Endothelial cell of umbilical vein (primary cell): ENCODE measurements at regions not wholly inside any gene's neighbourhood (a gene's known extent, or its start where the extent isn't known, plus 50 kb on each side); places are given as distances from the start of the nearest gene placed in this dataset.

Experiments
- BruUV-seq: library from RNA; stranded (reverse); fragments of 400-500 nt; replicated peaks from 2 replicates; lab custom pipeline; 2021; lab: Mats Ljungman, UMichigan
- CTCF ChIA-PET: fragments of 300-600, 350-600 bp; sonication (Branson Sonifier 250); formaldehyde crosslinking; loops from one replicate; lab custom pipeline; 2021; ENCODE audit warnings: antibody characterized with exemption, inconsistent platforms; lab: Charles Lee
- POLR2A ChIA-PET: fragments of 300-600, 350-600 bp; sonication (Branson Sonifier 250); formaldehyde crosslinking; loops from one replicate; lab custom pipeline; 2021; ENCODE audit warnings: antibody characterized with exemption, inconsistent platforms; lab: Charles Lee
- DNase-seq: peaks from one replicate; pipeline ENCODE4 v3.0.0-alpha.2; 2011; ENCODE audit warnings: low read depth, low spot score
- FAIRE-seq: peaks from 2 replicates; lab custom pipeline; 2011; peaks lifted over from hg19 to GRCh38; lab: Jason Lieb, UNC
- H2AFZ ChIP-seq: 2 replicates; pipeline ENCODE4 v1.6.0; 2012; ENCODE audit warnings: low read depth, low read length, control low read depth, inconsistent platforms
- H3K27ac ChIP-seq: 2 replicates; pipeline ENCODE4 v1.5.1; 2011; ENCODE audit warnings: low read depth, mild to moderate bottlenecking, control low read depth, low read length, moderate library complexity; ENCODE audit not compliant: insufficient read depth
- H3K27me3 ChIP-seq, 2 experiments: 2 replicates each; pipeline versions ENCODE4 v1.6.0 to v1.6.1; 2011; ENCODE audit warnings: low read length in 2 of 2, mixed read lengths in 1 of 2; ENCODE audit not compliant: control insufficient read depth in 2 of 2, insufficient read depth in 2 of 2
- H3K36me3 ChIP-seq, 2 experiments: 2 replicates in 1 of 2; 3 replicates in 1 of 2; pipeline ENCODE4 v1.5.1; 2011; ENCODE audit warnings: low read length in 2 of 2, mild to moderate bottlenecking in 1 of 2, moderate library complexity in 1 of 2; ENCODE audit not compliant: control insufficient read depth in 2 of 2, insufficient read depth in 2 of 2; ENCODE audit errors: extremely low read depth in 1 of 2
- H3K4me1 ChIP-seq: 3 replicates; pipeline ENCODE4 v1.5.1; 2011; ENCODE audit warnings: mild to moderate bottlenecking, low read length; ENCODE audit not compliant: control insufficient read depth, insufficient read depth; ENCODE audit errors: extremely low read depth
- H3K4me2 ChIP-seq: 2 replicates; pipeline ENCODE4 v1.6.1; 2011; ENCODE audit warnings: low read length, control low read depth, mixed read lengths; ENCODE audit not compliant: insufficient read depth
- H3K4me3 ChIP-seq, 3 experiments: fragments of 200-600 bp in 1 of 3; sonication (generic), shearing (Covaris generic) in 1 of 3; replicated peaks in 1 of 3; 2 replicates each; pipeline ENCODE4 v1.5.1; 2011 to 2016; ENCODE audit warnings: control low read depth in 3 of 3, low read length in 3 of 3, mild to moderate bottlenecking in 2 of 3, inconsistent platforms in 1 of 3, low read depth in 1 of 3, moderate library complexity in 1 of 3; ENCODE audit not compliant: insufficient read depth in 1 of 3
- H3K79me2 ChIP-seq: 2 replicates; pipeline ENCODE4 v1.6.0; 2012; ENCODE audit warnings: low read length, inconsistent platforms; ENCODE audit not compliant: control insufficient read depth, insufficient read depth
- H3K9ac ChIP-seq: replicated peaks from 2 replicates; pipeline ENCODE3; 2011; ENCODE audit warnings: low read length, control low read depth; ENCODE audit not compliant: insufficient read depth; ENCODE audit errors: extremely low read depth
- H3K9me1 ChIP-seq: replicated peaks from 3 replicates; pipeline ENCODE4 v1.6.0; 2011; ENCODE audit warnings: mild to moderate bottlenecking, low read length; ENCODE audit not compliant: control insufficient read depth, insufficient read depth; ENCODE audit errors: extremely low read depth
- H3K9me3 ChIP-seq: replicated peaks from 2 replicates; pipeline ENCODE4 v1.5.1; 2012; ENCODE audit warnings: low read length, inconsistent platforms; ENCODE audit not compliant: control insufficient read depth, insufficient read depth
- H4K20me1 ChIP-seq: replicated peaks from 2 replicates; pipeline ENCODE3; 2011; ENCODE audit warnings: mild to moderate bottlenecking, low read length; ENCODE audit not compliant: control insufficient read depth, insufficient read depth; ENCODE audit errors: extremely low read depth
- EZH2 ChIP-seq: IDR thresholded peaks from 2 replicates; pipeline ENCODE4 v1.6.1; 2012; ENCODE audit warnings: borderline replicate concordance, low read depth, mild to moderate bottlenecking, moderate library complexity, low read length, inconsistent platforms; ENCODE audit not compliant: severe bottlenecking
- FOS ChIP-seq: IDR thresholded peaks from 2 replicates; pipeline ENCODE4 v1.6.1; 2011; ENCODE audit warnings: mild to moderate bottlenecking, low read length, moderate library complexity, borderline replicate concordance; ENCODE audit not compliant: insufficient read depth
- GATA2 ChIP-seq: IDR thresholded peaks from 2 replicates; pipeline ENCODE4 v1.7.0; 2011; ENCODE audit warnings: low read depth, mild to moderate bottlenecking, moderate library complexity, mixed read lengths, low read length; ENCODE audit not compliant: insufficient read length, insufficient read depth
- JUN ChIP-seq: IDR thresholded peaks from 2 replicates; pipeline ENCODE4 v1.6.1; 2011; ENCODE audit warnings: borderline replicate concordance, low read depth; ENCODE audit not compliant: insufficient read length, insufficient read depth
- MYC ChIP-seq: IDR thresholded peaks from one replicate; pipeline ENCODE4 v1.6.1; 2011; ENCODE audit warnings: mild to moderate bottlenecking, low read depth, low read length
- POLR2A ChIP-seq: IDR thresholded peaks from 2 replicates; pipeline ENCODE4 v1.6.1; 2012; ENCODE audit warnings: low read depth, mild to moderate bottlenecking, control low read depth, low read length
- POLR2AphosphoS5 ChIP-seq: IDR thresholded peaks from 2 replicates; pipeline ENCODE4 v1.6.1; 2012; ENCODE audit warnings: low read depth, mild to moderate bottlenecking, control low read depth, low read length, moderate library complexity; ENCODE audit not compliant: insufficient read depth
- dilution Hi-C: fragments of 300-500 bp; cut with MboI; formaldehyde crosslinking; loops from one replicate; pipeline ENCODE4 v1.15.0; 2019; ENCODE audit warnings: low sequenced_read_pairs; ENCODE audit not compliant: extremely low pct_ligation_motif_present
- intact Hi-C: fragments of 100-400 bp; cut with micrococcal nuclease; formaldehyde crosslinking; loops from one replicate; pipeline ENCODE4 v1.10.0; 2022
- TF ChIP-seq, protein P1 (sequence below), 2 donors: IDR thresholded peaks; 1 replicate in 1 of 2; 2 replicates in 1 of 2; pipeline ENCODE4 v1.5.1; 2011; ENCODE audit warnings: low read length in 2 of 2, mild to moderate bottlenecking in 2 of 2, moderate library complexity in 2 of 2, control low read depth in 1 of 2, inconsistent platforms in 1 of 2, low read depth in 1 of 2; ENCODE audit not compliant: insufficient read depth in 1 of 2; ENCODE audit errors: extremely low read depth in 1 of 2
- TF ChIP-seq, protein P2 (sequence below): IDR thresholded peaks from 2 replicates; pipeline ENCODE4 v1.6.1; 2011; ENCODE audit not compliant: insufficient read depth, insufficient read length

DNA sequence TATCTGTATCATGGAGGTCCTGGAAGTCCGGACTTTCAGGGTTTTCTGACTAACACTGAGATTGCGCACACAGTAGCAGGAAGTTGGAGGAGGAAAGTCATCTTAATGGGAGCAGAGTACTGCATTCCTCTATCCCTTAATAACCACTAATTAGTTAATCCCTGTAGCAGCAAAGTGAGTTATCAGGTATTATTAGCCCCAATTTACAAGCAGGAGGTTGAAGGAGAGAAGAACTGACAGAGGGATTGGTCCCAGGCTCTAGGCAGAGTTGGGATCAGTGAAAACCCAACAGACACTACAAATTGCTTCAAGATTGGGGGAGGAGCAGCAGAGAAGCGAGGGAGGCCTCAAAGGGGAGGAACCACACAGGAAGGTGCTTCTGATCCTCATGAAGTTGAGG, 74.5 kb upstream of the XPA start:
- POLR2A ChIA-PET = no interaction called here

GRCh38 chr9:97772145-97772544, 75.0 kb upstream of the XPA start:
- BruUV-seq = no TSS peak

More for the DNA sequence above, 74.5 kb upstream of the XPA start:
- FAIRE-seq (no peak), DNase-seq (no peak)
- BruUV-seq = no TSS peak
- CTCF ChIA-PET = no interaction called here
- Histone ChIP-seq H2AFZ (no peak overlapping the region), H3K4me2 (no peak overlapping the region), H3K4me1 (no peaks in the 10 kb centered on the region), H3K27ac (no peak overlapping the region), H3K36me3 (no peaks in the 10 kb centered on the region), H3K4me3 (no peak overlapping the region), H3K79me2 (no peaks in the 10 kb centered on the region), H3K9me3 (no peaks in the 10 kb centered on the region), H3K9ac (no peak overlapping the region), H3K9me1 (no peaks in the 10 kb centered on the region), H3K27me3 (peaks cover 25 to 29% of the 10 kb centered on the region in 2 experiments), H4K20me1 (no peaks in the 10 kb centered on the region)
- dilution Hi-C loops (no loop called here), intact Hi-C loops (no loop called here)
- TF ChIP-seq POLR2A = no peak

More at GRCh38 chr9:97772145-97772544, 75.0 kb upstream of the XPA start:
- Histone ChIP-seq H3K36me3 (no peaks in the 10 kb centered on the region), H4K20me1 (no peaks in the 10 kb centered on the region), H3K4me3 (no peak overlapping the region), H3K9ac (no peak overlapping the region), H2AFZ (no peak overlapping the region), H3K9me1 (no peaks in the 10 kb centered on the region), H3K4me1 (no peaks in the 10 kb centered on the region), H3K27me3 (peaks cover 25 to 29% of the 10 kb centered on the region in 2 experiments), H3K79me2 (no peaks in the 10 kb centered on the region), H3K27ac (no peak overlapping the region), H3K9me3 (no peaks in the 10 kb centered on the region), H3K4me2 (no peak overlapping the region)
- DNase-seq (no peak), FAIRE-seq (no peak)
- CTCF ChIA-PET = no interaction called here
- dilution Hi-C loops = no loop called here
- TF ChIP-seq, protein P1, sequence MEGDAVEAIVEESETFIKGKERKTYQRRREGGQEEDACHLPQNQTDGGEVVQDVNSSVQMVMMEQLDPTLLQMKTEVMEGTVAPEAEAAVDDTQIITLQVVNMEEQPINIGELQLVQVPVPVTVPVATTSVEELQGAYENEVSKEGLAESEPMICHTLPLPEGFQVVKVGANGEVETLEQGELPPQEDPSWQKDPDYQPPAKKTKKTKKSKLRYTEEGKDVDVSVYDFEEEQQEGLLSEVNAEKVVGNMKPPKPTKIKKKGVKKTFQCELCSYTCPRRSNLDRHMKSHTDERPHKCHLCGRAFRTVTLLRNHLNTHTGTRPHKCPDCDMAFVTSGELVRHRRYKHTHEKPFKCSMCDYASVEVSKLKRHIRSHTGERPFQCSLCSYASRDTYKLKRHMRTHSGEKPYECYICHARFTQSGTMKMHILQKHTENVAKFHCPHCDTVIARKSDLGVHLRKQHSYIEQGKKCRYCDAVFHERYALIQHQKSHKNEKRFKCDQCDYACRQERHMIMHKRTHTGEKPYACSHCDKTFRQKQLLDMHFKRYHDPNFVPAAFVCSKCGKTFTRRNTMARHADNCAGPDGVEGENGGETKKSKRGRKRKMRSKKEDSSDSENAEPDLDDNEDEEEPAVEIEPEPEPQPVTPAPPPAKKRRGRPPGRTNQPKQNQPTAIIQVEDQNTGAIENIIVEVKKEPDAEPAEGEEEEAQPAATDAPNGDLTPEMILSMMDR (IDR thresholded peaks at IDR 0.05; ENCODE audit: extremely low read depth in 1 of 2, insufficient read depth in 1 of 2, low read depth in 1 of 2, low read length in 2 of 2) = no peak
- no peak for TF ChIP-seq EZH2
- no peak for TF ChIP-seq FOS
- TF ChIP-seq POLR2AphosphoS5 = no peak
- no peak for TF ChIP-seq JUN
- no peak for TF ChIP-seq GATA2
- TF ChIP-seq POLR2A = no peak
- TF ChIP-seq, protein P2, sequence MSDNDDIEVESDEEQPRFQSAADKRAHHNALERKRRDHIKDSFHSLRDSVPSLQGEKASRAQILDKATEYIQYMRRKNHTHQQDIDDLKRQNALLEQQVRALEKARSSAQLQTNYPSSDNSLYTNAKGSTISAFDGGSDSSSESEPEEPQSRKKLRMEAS = no peak
- no peak for TF ChIP-seq MYC
- intact Hi-C loops = no loop called here
- POLR2A ChIA-PET = no interaction called here
